Tibial nerve (tissue), 4 donors: ENCODE measurements at regions not wholly inside any gene's neighbourhood (a gene's known extent, or its start where the extent isn't known, plus 50 kb on each side); places are given as distances from the start of the nearest gene placed in this dataset.
A peak's percentile ranks its signal among the peaks of the same experiment; 100 is the strongest.

Experiments
- DNase-seq, 2 donors: peaks; one replicate each; pipeline ENCODE4 v3.0.0-alpha.2; 2019; ENCODE audit warnings: low spot score in 2 of 2
- H3K27ac ChIP-seq, 4 donors: fragments of 200-600 bp; sonication (generic) in 3 of 4; one replicate each; pipeline ENCODE4 v1.5.1; 2017 to 2019; ENCODE audit warnings: mild to moderate bottlenecking in 1 of 4
- H3K27me3 ChIP-seq, 2 donors: fragments of 200-600 bp; sonication (generic) in 1 of 2; one replicate each; pipeline versions ENCODE4 v1.5.1 to v1.6.0; 2017 to 2019
- H3K36me3 ChIP-seq, 3 donors: fragments of 200-600 bp; sonication (generic); one replicate each; pipeline ENCODE4 v1.5.1; 2018 to 2019
- H3K4me1 ChIP-seq, 4 donors: fragments of 200-600 bp; sonication (generic) in 3 of 4; one replicate each; pipeline ENCODE4 v1.5.1; 2017 to 2019
- H3K4me3 ChIP-seq, 4 donors: fragments of 200-600 bp; sonication (generic) in 3 of 4; one replicate each; pipeline ENCODE4 v1.5.1; 2017 to 2019; ENCODE audit warnings: mild to moderate bottlenecking in 1 of 4, moderate library complexity in 1 of 4
- H3K9me3 ChIP-seq, 4 donors: fragments of 200-600 bp; sonication (generic) in 3 of 4; one replicate each; pipeline ENCODE4 v1.5.1; 2017 to 2019
- CTCF ChIP-seq, 5 experiments: fragments of 200-600 bp in 3 of 5; fragments of 450-650 bp in 2 of 5; sonication (generic) in 3 of 5; IDR thresholded peaks; one replicate each; pipeline ENCODE4 v1.5.1; 2016 to 2019; ENCODE audit warnings: antibody characterized with exemption in 5 of 5, mild to moderate bottlenecking in 3 of 5, moderate library complexity in 2 of 5
- EP300 ChIP-seq, 2 donors: sonication (generic); formaldehyde crosslinking; IDR thresholded peaks; one replicate each; pipeline ENCODE4 v1.6.1; 2017; ENCODE audit warnings: antibody characterized with exemption in 2 of 2, mild to moderate bottlenecking in 1 of 2
- POLR2A ChIP-seq, 2 donors: fragments of 450-650 bp; IDR thresholded peaks; one replicate each; pipeline ENCODE4 v1.6.1; 2017; ENCODE audit warnings: antibody characterized with exemption in 2 of 2, mild to moderate bottlenecking in 2 of 2, moderate library complexity in 2 of 2
- WGBS, 2 donors: methylation state at CpG; one replicate each; pipeline ENCODE4 v1.1.5; 2018; 5-methylcytosine and 5-hydroxymethylcytosine counted together

GRCh38 chr2:187851955-187852561, 297.8 kb upstream of the TFPI start:
- TF ChIP-seq POLR2A (IDR thresholded peaks at IDR 0.05) (no peak), CTCF (IDR thresholded peaks at IDR 0.05) (no peak), EP300 (IDR thresholded peaks at IDR 0.05) (no peak)
- Histone ChIP-seq H3K27me3 (no peaks in the 10 kb centered on the region), H3K4me1 (peaks cover 0 to 9% (median 0%) of the 10 kb centered on the region in 4 donors), H3K4me3 (peak overlapping the region in 1 of 4 donors; percentile 21), H3K27ac (peak overlapping the region in 1 of 4 donors; percentile 61), H3K9me3 (no peaks in the 10 kb centered on the region), H3K36me3 (no peaks in the 10 kb centered on the region)
- no peak for DNase-seq
- 55 to 56% methylated on average over 5 of the region's 5 CpGs for whole genome bisulfite sequencing, 2 donors

GRCh38 chr2:187853381-187853791, 299.2 kb upstream of the TFPI start:
- Histone ChIP-seq H3K4me1 (peaks cover 0 to 9% (median 0%) of the 10 kb centered on the region in 4 donors), H3K27me3 (no peaks in the 10 kb centered on the region), H3K27ac (no peak overlapping the region), H3K9me3 (no peaks in the 10 kb centered on the region), H3K4me3 (no peak overlapping the region), H3K36me3 (no peaks in the 10 kb centered on the region)
- no peak for TF ChIP-seq CTCF (IDR thresholded peaks at IDR 0.05)
- TF ChIP-seq EP300 (IDR thresholded peaks at IDR 0.05), result no peak
- no peak for TF ChIP-seq POLR2A (IDR thresholded peaks at IDR 0.05)
- no peak for DNase-seq
- 40 to 63% methylated on average over 1 of the region's 1 CpG for WGBS, 2 donors

- no peak for TF ChIP-seq POLR2A (IDR thresholded peaks at IDR 0.05)
- no peak for TF ChIP-seq EP300 (IDR thresholded peaks at IDR 0.05)
- TF ChIP-seq CTCF (IDR thresholded peaks at IDR 0.05), result no peak
- Histone ChIP-seq H3K9me3 (no peaks in the 10 kb centered on the region), H3K36me3 (no peaks in the 10 kb centered on the region), H3K4me1 (peaks cover 0 to 9% (median 0%) of the 10 kb centered on the region in 4 donors), H3K4me3 (no peak overlapping the region), H3K27me3 (no peaks in the 10 kb centered on the region), H3K27ac (no peak overlapping the region)
- no peak for DNase-seq
Observed at GRCh38 chr2:187854801-187855200, 300.6 kb upstream of the TFPI start.

- Histone ChIP-seq H3K27ac (no peak overlapping the region), H3K27me3 (no peaks in the 10 kb centered on the region), H3K4me1 (peaks cover 0 to 9% (median 0%) of the 10 kb centered on the region in 4 donors), H3K36me3 (no peaks in the 10 kb centered on the region), H3K4me3 (no peak overlapping the region), H3K9me3 (no peaks in the 10 kb centered on the region)
- no peak for DNase-seq
- TF ChIP-seq POLR2A (IDR thresholded peaks at IDR 0.05), result no peak
- no peak for TF ChIP-seq CTCF (IDR thresholded peaks at IDR 0.05)
- TF ChIP-seq EP300 (IDR thresholded peaks at IDR 0.05), result no peak
- 80 to 93% methylated on average over 5 of the region's 5 CpGs for WGBS, 2 donors
Observed at GRCh38 chr2:187855689-187856088, 301.5 kb upstream of the TFPI start.

- DNase-seq, result no peak
- peaks cover 0 to 13% (median under 1%) of the 10 kb centered on the region in 4 donors for H3K4me1 ChIP-seq
- no peaks in the 10 kb centered on the region for H3K9me3 ChIP-seq
- no peaks in the 10 kb centered on the region for H3K27me3 ChIP-seq
- 85 to 93% methylated on average over 1 of the region's 1 CpG for WGBS, 2 donors
- TF ChIP-seq EP300 (IDR thresholded peaks at IDR 0.05), result no peak
- no peak for TF ChIP-seq POLR2A (IDR thresholded peaks at IDR 0.05)
- TF ChIP-seq CTCF (IDR thresholded peaks at IDR 0.05), result no peak
- H3K4me3 ChIP-seq, result no peak overlapping the region
- no peak overlapping the region for H3K27ac ChIP-seq
- no peaks in the 10 kb centered on the region for H3K36me3 ChIP-seq
Observed at GRCh38 chr2:187857826-187858225, 303.6 kb upstream of the TFPI start.
